H1 (cell line): ENCODE measurements at regions not wholly inside any gene's neighbourhood (a gene's known extent, or its start where the extent isn't known, plus 50 kb on each side); places are given as distances from the start of the nearest gene placed in this dataset.

Experiments used
- ATF3 ChIP-seq: IDR thresholded peaks from 2 replicates; pipeline ENCODE4 v1.6.1; 2011; ENCODE audit warnings: low read depth, mild to moderate bottlenecking, low read length; ENCODE audit not compliant: insufficient read depth
- NRF1 ChIP-seq: IDR thresholded peaks from 2 replicates; pipeline ENCODE4 v1.6.1; 2011; ENCODE audit warnings: mild to moderate bottlenecking, low read depth, low read length, improper control_type of control experiment
- POLR2A ChIP-seq, 2 experiments: IDR thresholded peaks; 1 replicate in 1 of 2; 2 replicates in 1 of 2; pipeline ENCODE4 v1.6.1; 2011; ENCODE audit warnings: low read depth in 2 of 2, low read length in 2 of 2, mild to moderate bottlenecking in 2 of 2; ENCODE audit errors: control extremely low read depth in 1 of 2
- TEAD4 ChIP-seq: IDR thresholded peaks from 2 replicates; pipeline ENCODE4 v1.6.1; 2012; ENCODE audit warnings: low read depth, low read length, inconsistent platforms, mixed read lengths

- TF ChIP-seq ATF3 (no peak), NRF1 (no peak), TEAD4 (no peak), POLR2A (IDR thresholded peaks at IDR 0.05; ENCODE audit: control extremely low read depth in 1 of 2, low read depth in 2 of 2, low read length in 2 of 2) (no peak)
Measured at GRCh38 chr3:55162031-55162795, 234.4 kb upstream of the LRTM1 start (continued).
